ENCODE measurements at regions not wholly inside any gene's neighbourhood (a gene's known extent, or its start where the extent isn't known, plus 50 kb on each side); places are given as distances from the start of the nearest gene placed in this dataset.

- intact Hi-C loops (cut with micrococcal nuclease): no loop called here
- Histone ChIP-seq H3K27ac (replicated peaks) (no peak overlapping the region), H3K27me3 (ENCODE audit: low read depth) (no peaks in the 10 kb centered on the region), H3K4me3 (no peak overlapping the region), H3K9me3 (replicated peaks) (no peaks in the 10 kb centered on the region), H3K4me1 (no peaks in the 10 kb centered on the region), H3K36me3 (no peaks in the 10 kb centered on the region)
- DNase-seq: no peak
- TF ChIP-seq, protein P1, sequence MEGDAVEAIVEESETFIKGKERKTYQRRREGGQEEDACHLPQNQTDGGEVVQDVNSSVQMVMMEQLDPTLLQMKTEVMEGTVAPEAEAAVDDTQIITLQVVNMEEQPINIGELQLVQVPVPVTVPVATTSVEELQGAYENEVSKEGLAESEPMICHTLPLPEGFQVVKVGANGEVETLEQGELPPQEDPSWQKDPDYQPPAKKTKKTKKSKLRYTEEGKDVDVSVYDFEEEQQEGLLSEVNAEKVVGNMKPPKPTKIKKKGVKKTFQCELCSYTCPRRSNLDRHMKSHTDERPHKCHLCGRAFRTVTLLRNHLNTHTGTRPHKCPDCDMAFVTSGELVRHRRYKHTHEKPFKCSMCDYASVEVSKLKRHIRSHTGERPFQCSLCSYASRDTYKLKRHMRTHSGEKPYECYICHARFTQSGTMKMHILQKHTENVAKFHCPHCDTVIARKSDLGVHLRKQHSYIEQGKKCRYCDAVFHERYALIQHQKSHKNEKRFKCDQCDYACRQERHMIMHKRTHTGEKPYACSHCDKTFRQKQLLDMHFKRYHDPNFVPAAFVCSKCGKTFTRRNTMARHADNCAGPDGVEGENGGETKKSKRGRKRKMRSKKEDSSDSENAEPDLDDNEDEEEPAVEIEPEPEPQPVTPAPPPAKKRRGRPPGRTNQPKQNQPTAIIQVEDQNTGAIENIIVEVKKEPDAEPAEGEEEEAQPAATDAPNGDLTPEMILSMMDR (IDR thresholded peaks at IDR 0.05; ENCODE audit: borderline replicate concordance): no peak
Observed at GRCh38 chr18:30469091-30469490, 573.5 kb downstream of the DSC3 start.

GRCh38 chr18:30465096-30465495 lies 577.4 kb downstream of the DSC3 start:
- DNase-seq: no peak
- intact Hi-C loops (cut with micrococcal nuclease): no loop called here
- Histone ChIP-seq H3K9me3 (replicated peaks) (no peaks in the 10 kb centered on the region), H3K36me3 (no peaks in the 10 kb centered on the region), H3K27me3 (ENCODE audit: low read depth) (no peaks in the 10 kb centered on the region), H3K4me3 (no peak overlapping the region), H3K27ac (replicated peaks) (no peak overlapping the region), H3K4me1 (no peaks in the 10 kb centered on the region)
- TF ChIP-seq, protein P1 (IDR thresholded peaks at IDR 0.05; ENCODE audit: borderline replicate concordance): no peak

- DNase-seq: no peak
- Histone ChIP-seq H3K4me1 (no peaks in the 10 kb centered on the region), H3K36me3 (no peaks in the 10 kb centered on the region), H3K27me3 (ENCODE audit: low read depth) (no peaks in the 10 kb centered on the region), H3K9me3 (replicated peaks) (no peaks in the 10 kb centered on the region), H3K27ac (replicated peaks) (no peak overlapping the region), H3K4me3 (no peak overlapping the region)
- TF ChIP-seq, protein P1 (IDR thresholded peaks at IDR 0.05; ENCODE audit: borderline replicate concordance): peak; percentile 10
- intact Hi-C loops (cut with micrococcal nuclease): no loop called here
Observed at GRCh38 chr18:30457156-30457555, 585.4 kb downstream of the DSC3 start.

DNA sequence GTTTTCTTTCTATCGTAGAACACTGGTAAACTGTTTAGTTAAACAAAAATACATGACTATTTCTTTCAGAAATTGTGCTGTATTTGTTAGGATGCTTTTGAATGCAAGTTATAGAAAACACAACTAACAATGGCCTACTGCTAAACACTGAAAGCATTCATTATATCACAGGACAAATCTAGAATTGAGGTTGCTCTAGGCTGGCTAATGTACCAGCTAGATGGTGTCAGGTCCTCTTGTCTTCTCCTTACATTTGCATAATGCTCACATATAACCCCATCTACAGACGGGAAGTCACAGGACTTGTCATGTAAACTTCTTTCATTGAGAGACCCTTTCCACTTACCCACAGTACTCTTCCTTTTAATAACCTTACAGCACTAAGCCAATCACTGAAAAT lies 586.8 kb downstream of the DSC3 start:
- H3K4me3 ChIP-seq: no peak overlapping the region
- no peaks in the 10 kb centered on the region for H3K4me1 ChIP-seq
- H3K27me3 ChIP-seq (ENCODE audit: low read depth): no peaks in the 10 kb centered on the region
- no peaks in the 10 kb centered on the region for H3K36me3 ChIP-seq
- H3K27ac ChIP-seq (replicated peaks): no peak overlapping the region
- intact Hi-C loops (cut with micrococcal nuclease): no loop called here
- no peaks in the 10 kb centered on the region for H3K9me3 ChIP-seq (replicated peaks)
- DNase-seq: no peak
- TF ChIP-seq, protein P1 (IDR thresholded peaks at IDR 0.05; ENCODE audit: borderline replicate concordance): no peak

DNA sequence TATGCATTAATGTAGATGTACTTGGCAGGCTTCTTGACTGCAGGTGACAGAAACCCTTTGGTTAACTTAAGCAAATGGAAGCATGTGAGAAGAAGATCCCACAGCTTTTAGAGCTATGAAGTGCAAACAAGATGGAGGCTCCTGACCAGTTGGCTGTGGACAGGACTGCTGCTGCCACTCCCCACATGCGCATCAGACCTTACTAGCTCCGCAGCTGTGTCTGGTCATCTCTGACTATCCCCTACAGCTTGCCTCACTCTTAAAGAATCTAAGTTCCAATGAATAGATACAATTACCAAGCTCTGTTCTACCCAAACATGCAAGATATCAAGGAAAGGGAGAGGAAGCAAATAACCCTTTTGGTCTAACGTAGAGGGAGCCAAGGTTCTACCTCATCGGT lies 587.6 kb downstream of the DSC3 start:
- no peaks in the 10 kb centered on the region for H3K27me3 ChIP-seq (ENCODE audit: low read depth)
- H3K27ac ChIP-seq (replicated peaks): no peak overlapping the region
- H3K36me3 ChIP-seq: no peaks in the 10 kb centered on the region
- no peak for DNase-seq
- H3K4me1 ChIP-seq: no peaks in the 10 kb centered on the region
- H3K9me3 ChIP-seq (replicated peaks): no peaks in the 10 kb centered on the region
- TF ChIP-seq, protein P1 (IDR thresholded peaks at IDR 0.05; ENCODE audit: borderline replicate concordance): no peak
- H3K4me3 ChIP-seq: no peak overlapping the region
- intact Hi-C loops (cut with micrococcal nuclease): no loop called here

DNA sequence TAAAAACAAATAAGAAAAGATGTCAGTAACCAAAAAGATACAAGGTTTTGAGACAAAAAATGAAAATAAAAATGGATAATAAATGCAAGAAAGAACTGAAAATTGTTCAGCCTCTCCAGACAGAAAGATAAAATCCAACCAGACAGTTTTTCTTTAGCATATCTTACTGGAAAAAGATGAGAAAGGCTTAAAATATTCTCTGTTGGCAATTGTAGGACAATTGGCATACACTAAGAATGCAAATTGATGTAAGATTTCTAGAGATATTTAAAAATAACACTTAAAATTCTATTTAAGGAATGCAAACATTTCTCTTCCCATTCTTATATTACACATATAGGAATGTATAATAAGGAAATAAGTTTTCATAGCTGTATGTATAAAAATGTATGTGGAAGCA lies 590.6 kb downstream of the DSC3 start:
- Histone ChIP-seq H3K4me3 (no peak overlapping the region), H3K27ac (replicated peaks) (no peak overlapping the region), H3K27me3 (ENCODE audit: low read depth) (no peaks in the 10 kb centered on the region), H3K9me3 (replicated peaks) (no peaks in the 10 kb centered on the region), H3K36me3 (no peaks in the 10 kb centered on the region), H3K4me1 (no peaks in the 10 kb centered on the region)
- no peak for DNase-seq
- TF ChIP-seq, protein P1 (IDR thresholded peaks at IDR 0.05; ENCODE audit: borderline replicate concordance): no peak
- intact Hi-C loops (cut with micrococcal nuclease): no loop called here
